GM20431 (cell line): ENCODE measurements at regions not wholly inside any gene's neighbourhood (a gene's known extent, or its start where the extent isn't known, plus 50 kb on each side); places are given as distances from the start of the nearest gene placed in this dataset.
"Not testable (repeated sequence)": the region's sequence is repeated elsewhere in the genome, so short reads cannot be mapped to it uniquely, and the experiment has no call there.

Experiments used
- in situ Hi-C: fragments of 300-500 bp; cut with MseI, MboI; formaldehyde crosslinking; loops from one replicate; pipeline ENCODE4 v1.15.0; 2020; ENCODE audit warnings: low sequenced_read_pairs; ENCODE audit not compliant: unreplicated experiment

- in situ Hi-C loops = no loop called here
Measured at GRCh38 chr9:106156465-106156864, 462.1 kb downstream of the TMEM38B start.

- in situ Hi-C loops = no loop called here
Measured at GRCh38 chr9:106172265-106172664, 477.9 kb downstream of the TMEM38B start.

GRCh38 chr9:106174346-106174745 lies 480.0 kb downstream of the TMEM38B start:
- in situ Hi-C loops = no loop called here

GRCh38 chr9:106177216-106177615 lies 482.9 kb downstream of the TMEM38B start:
- in situ Hi-C loops = no loop called here

- in situ Hi-C loops = no loop called here
Measured at GRCh38 chr9:106179191-106179590, 484.9 kb downstream of the TMEM38B start.

- in situ Hi-C loops = not testable (repeated sequence)
Measured at GRCh38 chr9:106203815-106204516, 509.6 kb downstream of the TMEM38B start.

GRCh38 chr9:106207298-106207697 lies 513.0 kb downstream of the TMEM38B start:
- in situ Hi-C loops = no loop called here

- in situ Hi-C loops = no loop called here
Measured at GRCh38 chr9:106218427-106218826, 524.1 kb downstream of the TMEM38B start.

- in situ Hi-C loops = no loop called here
Measured at GRCh38 chr9:106218854-106219253, 524.5 kb downstream of the TMEM38B start.

GRCh38 chr9:106220415-106220814 lies 526.1 kb downstream of the TMEM38B start:
- in situ Hi-C loops = no loop called here

GRCh38 chr9:106228861-106229260 lies 534.5 kb downstream of the TMEM38B start:
- in situ Hi-C loops = no loop called here

- in situ Hi-C loops = no loop called here
Measured at GRCh38 chr9:106233116-106233515, 538.8 kb downstream of the TMEM38B start.

- in situ Hi-C loops = not testable (repeated sequence)
Measured at GRCh38 chr9:106260908-106261307, 566.6 kb downstream of the TMEM38B start.

GRCh38 chr9:106277966-106278365 lies 583.6 kb downstream of the TMEM38B start:
- in situ Hi-C loops = no loop called here

- in situ Hi-C loops = no loop called here
Measured at GRCh38 chr9:106283769-106284168, 579.2 kb upstream of the ZNF462 start.

GRCh38 chr9:106284296-106284695 lies 578.7 kb upstream of the ZNF462 start:
- in situ Hi-C loops = no loop called here

GRCh38 chr9:106286249-106286648 lies 576.7 kb upstream of the ZNF462 start:
- in situ Hi-C loops = no loop called here

- in situ Hi-C loops = no loop called here
Measured at GRCh38 chr9:106287091-106287631, 575.8 kb upstream of the ZNF462 start.

- in situ Hi-C loops = no loop called here
Measured at GRCh38 chr9:106287731-106288130, 575.2 kb upstream of the ZNF462 start.

- in situ Hi-C loops = no loop called here
Measured at GRCh38 chr9:106288689-106289088, 574.3 kb upstream of the ZNF462 start.

GRCh38 chr9:106291786-106292185 lies 571.2 kb upstream of the ZNF462 start:
- in situ Hi-C loops = no loop called here

GRCh38 chr9:106296426-106296825 lies 566.5 kb upstream of the ZNF462 start:
- in situ Hi-C loops = no loop called here
